ENCODE measurements at regions not wholly inside any gene's neighbourhood (a gene's known extent, or its start where the extent isn't known, plus 50 kb on each side); places are given as distances from the start of the nearest gene placed in this dataset.

DNA sequence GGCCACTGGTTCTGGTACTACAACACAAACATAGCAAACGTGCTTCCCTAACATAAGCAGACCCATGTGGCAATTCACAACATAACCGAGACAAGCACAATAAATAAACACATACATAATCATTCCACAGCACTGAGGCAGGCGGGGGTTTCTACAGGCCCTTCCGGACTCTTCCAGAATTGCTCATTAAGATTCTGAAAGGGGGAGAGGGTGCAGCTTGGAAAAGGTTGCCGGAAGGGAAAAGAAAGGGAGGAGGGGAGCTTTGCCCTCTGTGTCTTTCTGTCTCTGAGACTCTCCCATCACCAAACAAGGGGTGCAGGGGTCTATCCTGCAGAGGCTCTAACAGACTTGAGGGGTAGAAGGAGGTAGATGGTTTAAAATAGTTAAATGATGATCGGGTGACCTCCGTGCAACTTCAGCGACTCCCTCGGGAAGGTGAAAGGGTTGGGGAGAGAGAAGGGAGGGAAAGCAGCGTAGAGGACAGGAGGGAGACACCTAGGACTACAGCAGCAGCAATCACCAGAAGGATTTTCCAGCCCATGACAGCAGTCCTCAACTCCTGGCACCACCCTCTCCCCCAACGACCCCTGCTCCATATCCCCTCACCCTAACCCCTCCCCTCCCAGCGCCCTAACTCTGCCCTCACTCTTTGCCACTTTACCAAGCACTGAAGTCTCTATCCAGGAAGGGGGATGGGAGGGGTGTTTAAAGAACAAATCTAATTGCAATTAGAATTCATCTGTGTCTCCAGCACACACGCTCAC, 365.5 kb upstream of the ESRRG start (continued):
- TF ChIP-seq, protein P1, sequence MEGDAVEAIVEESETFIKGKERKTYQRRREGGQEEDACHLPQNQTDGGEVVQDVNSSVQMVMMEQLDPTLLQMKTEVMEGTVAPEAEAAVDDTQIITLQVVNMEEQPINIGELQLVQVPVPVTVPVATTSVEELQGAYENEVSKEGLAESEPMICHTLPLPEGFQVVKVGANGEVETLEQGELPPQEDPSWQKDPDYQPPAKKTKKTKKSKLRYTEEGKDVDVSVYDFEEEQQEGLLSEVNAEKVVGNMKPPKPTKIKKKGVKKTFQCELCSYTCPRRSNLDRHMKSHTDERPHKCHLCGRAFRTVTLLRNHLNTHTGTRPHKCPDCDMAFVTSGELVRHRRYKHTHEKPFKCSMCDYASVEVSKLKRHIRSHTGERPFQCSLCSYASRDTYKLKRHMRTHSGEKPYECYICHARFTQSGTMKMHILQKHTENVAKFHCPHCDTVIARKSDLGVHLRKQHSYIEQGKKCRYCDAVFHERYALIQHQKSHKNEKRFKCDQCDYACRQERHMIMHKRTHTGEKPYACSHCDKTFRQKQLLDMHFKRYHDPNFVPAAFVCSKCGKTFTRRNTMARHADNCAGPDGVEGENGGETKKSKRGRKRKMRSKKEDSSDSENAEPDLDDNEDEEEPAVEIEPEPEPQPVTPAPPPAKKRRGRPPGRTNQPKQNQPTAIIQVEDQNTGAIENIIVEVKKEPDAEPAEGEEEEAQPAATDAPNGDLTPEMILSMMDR (conservative IDR thresholded peaks at IDR 0.05; ENCODE audit: low read depth, low read length) = no peak
- no peak for TF ChIP-seq MAFK (IDR thresholded peaks at IDR 0.05; ENCODE audit: low read depth, low read length)

DNA sequence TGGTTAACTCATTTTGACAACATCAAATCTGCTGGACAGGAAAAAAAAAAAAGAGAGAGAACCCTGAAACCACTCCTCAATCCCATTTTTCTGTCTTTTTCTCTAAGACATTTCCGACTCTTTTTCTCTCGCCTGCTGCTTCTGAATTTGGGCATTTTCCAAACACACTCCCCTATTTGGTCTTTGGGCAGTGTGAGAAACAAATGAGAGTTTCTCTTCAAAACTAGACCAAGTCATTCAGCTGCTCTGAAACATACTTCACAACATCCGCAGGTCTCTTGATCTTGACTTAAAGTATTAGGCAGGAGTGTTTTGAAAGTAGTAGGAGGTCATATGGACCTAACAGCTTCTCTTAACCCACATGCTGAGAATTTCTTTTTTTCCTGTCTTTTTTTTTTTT, 364.8 kb upstream of the ESRRG start:
- no peak overlapping the region for H4K8ac ChIP-seq (ENCODE audit: low read depth in 2 of 2, low read length in 2 of 2)
- in situ Hi-C loops (cut with MboI; ENCODE audit: low sequenced_read_pairs) (no loop called here), intact Hi-C loops (cut with micrococcal nuclease) (loop anchor here (5.0 kb wide), 1 partner anchor 336 kb away; no protein-coding TSS in a partner anchor), dilution Hi-C loops (cut with HindIII; ENCODE audit: low sequenced_read_pairs, unreplicated experiment) (no loop called here)
- no peak overlapping the region for H3K4ac ChIP-seq (ENCODE audit: low read depth, low read length)
- H3K36me3 ChIP-seq (ENCODE audit: control insufficient read depth, insufficient read depth, low read length) = no peaks in the 10 kb centered on the region
- no peak overlapping the region for H3K18ac ChIP-seq (ENCODE audit: low read depth, low read length)
- H3K56ac ChIP-seq (ENCODE audit: extremely low read depth, insufficient read depth, low read length) = no peak overlapping the region
- no TSS peak for BruUV-seq (replicated peaks)
- H4K20me1 ChIP-seq (ENCODE audit: insufficient read depth, low read length) = no peaks in the 10 kb centered on the region
- no peaks in the 10 kb centered on the region for H3K9me1 ChIP-seq (ENCODE audit: insufficient read depth, low read length)
- H3K23ac ChIP-seq (ENCODE audit: low read depth, low read length) = no peak overlapping the region
- peaks cover 4% of the 10 kb centered on the region; the same call in 1 of the 2 replicates for H3K4me1 ChIP-seq (ENCODE audit: control insufficient read depth, insufficient read depth, low read length)
- TF ChIP-seq, protein P1 (conservative IDR thresholded peaks at IDR 0.05; ENCODE audit: low read depth, low read length) = no peak
- TF ChIP-seq POLR2A (IDR thresholded peaks at IDR 0.05; ENCODE audit: low read depth, low read length) (no peak), CEBPB (IDR thresholded peaks at IDR 0.05; ENCODE audit: low read depth, low read length) (no peak), MXI1 (IDR thresholded peaks at IDR 0.05; ENCODE audit: borderline replicate concordance, low read depth, low read length) (no peak), CHD1 (IDR thresholded peaks at IDR 0.05; ENCODE audit: low read depth, low read length) (no peak), BHLHE40 (IDR thresholded peaks at IDR 0.05; ENCODE audit: low read depth, low read length) (no peak), RFX5 (IDR thresholded peaks at IDR 0.05; ENCODE audit: low read depth, low read length) (no peak), MAFK (IDR thresholded peaks at IDR 0.05; ENCODE audit: low read depth, low read length) (no peak), FOS (IDR thresholded peaks at IDR 0.05; ENCODE audit: low read depth, low read length) (no peak)
- no peak overlapping the region for H2BK120ac ChIP-seq (ENCODE audit: low read depth, low read length)
- no peak overlapping the region for H3K9ac ChIP-seq (ENCODE audit: low read depth, low read length)
- WGBS, 2 experiments (ENCODE audit: extremely low coverage in 2 of 2, insufficient read length in 1 of 2) = no CpG with 5 or more reads among the region's 3 CpGs
- H4K5ac ChIP-seq (ENCODE audit: low read depth, low read length) = no peak overlapping the region
- H2AK5ac ChIP-seq (ENCODE audit: low read depth, low read length) = no peak overlapping the region
- no peak overlapping the region for H2AK9ac ChIP-seq (replicated peaks; ENCODE audit: low read depth, low read length, poor library complexity)
- ATAC-seq (ENCODE audit: low read depth) (no peak), DNase-seq (no peak)
- no peak overlapping the region; the same call in 1 of the 2 replicates for H3K4me2 ChIP-seq (ENCODE audit: low read depth, low read length)
- no peak overlapping the region for H4K91ac ChIP-seq (ENCODE audit: insufficient read depth, low read depth, low read length)
- no peaks in the 10 kb centered on the region for H3K79me1 ChIP-seq (ENCODE audit: low read depth in 1 of 2, low read length in 2 of 2)
- H3K27me3 ChIP-seq (ENCODE audit: control insufficient read depth, insufficient read depth, low read length) = no peaks in the 10 kb centered on the region
- no peak overlapping the region for H3K27ac ChIP-seq (ENCODE audit: insufficient read depth, low read length)
- ChIA-PET POLR2A (ENCODE audit: unreplicated experiment) (interaction anchor here (0.6 kb wide), 3 partner anchors 16 to 1101 kb away, joined by 4 to 11 read pairs (median 10); no protein-coding TSS in a partner anchor), CTCF (no interaction called here)
- H2BK5ac ChIP-seq (ENCODE audit: low read depth, low read length, poor library complexity, severe bottlenecking) = no peak overlapping the region
- H2AFZ ChIP-seq (replicated peaks; ENCODE audit: low read length, poor library complexity) = no peak overlapping the region
- H2BK20ac ChIP-seq (ENCODE audit: low read depth, low read length) = no peak overlapping the region
- no peak overlapping the region for H2BK15ac ChIP-seq (ENCODE audit: low read depth, low read length)
- H3K14ac ChIP-seq (replicated peaks; ENCODE audit: low read depth, low read length) = no peak overlapping the region
- no peak overlapping the region for H3K4me3 ChIP-seq (ENCODE audit: insufficient read depth, low read depth, low read length)
- no peaks in the 10 kb centered on the region for H3K9me3 ChIP-seq (ENCODE audit: control insufficient read depth, insufficient read depth, low read length)

Measured in IMR-90 (cell line).